ENCODE measurements at regions not wholly inside any gene's neighbourhood (a gene's known extent, or its start where the extent isn't known, plus 50 kb on each side); places are given as distances from the start of the nearest gene placed in this dataset.
"Not testable (repeated sequence)": the region's sequence is repeated elsewhere in the genome, so short reads cannot be mapped to it uniquely, and the experiment has no call there.

DNA sequence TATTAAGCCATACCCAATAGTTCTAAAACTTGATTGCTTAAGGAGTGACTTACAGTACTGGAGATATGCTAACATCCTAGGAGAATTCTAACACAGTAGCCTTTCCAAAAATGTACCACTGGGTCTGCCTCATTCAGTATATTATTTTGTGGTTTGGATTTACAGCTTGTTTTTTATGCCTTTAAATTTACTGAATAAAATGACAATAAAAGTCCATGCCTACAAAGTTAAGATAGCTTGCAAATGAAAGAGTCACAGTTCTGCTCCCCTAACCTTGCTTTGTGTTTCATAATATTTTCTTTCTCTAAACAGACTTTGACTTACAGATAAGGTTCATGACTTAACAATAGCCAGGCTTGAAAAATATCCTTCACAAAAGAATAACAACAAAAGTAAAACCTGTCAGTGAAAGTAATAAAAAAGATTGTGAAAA, 951.1 kb upstream of the NUDT12 start:
- Histone ChIP-seq H3K36me3 (ENCODE audit: control insufficient read depth in 2 of 2, insufficient read depth in 2 of 2, low read length in 2 of 2) (no peaks in the 10 kb centered on the region), H3K27ac (ENCODE audit: low read depth in 2 of 2, low read length in 2 of 2) (no peak overlapping the region), H3K9me3 (ENCODE audit: control insufficient read depth in 2 of 2, low read length in 2 of 2) (peaks cover 0 to 3% of the 10 kb centered on the region in 2 donors), H3K4me1 (ENCODE audit: control insufficient read depth in 2 of 2, insufficient read depth in 2 of 2, low read length in 2 of 2) (peaks cover 0 to 2% of the 10 kb centered on the region in 2 donors), H3K27me3 (ENCODE audit: control insufficient read depth in 2 of 2, insufficient read depth in 2 of 2, low read length in 2 of 2) (no peaks in the 10 kb centered on the region), H3K9ac (ENCODE audit: low read depth in 1 of 2, low read length in 2 of 2) (no peak overlapping the region), H3K4me3 (ENCODE audit: low read length in 2 of 2) (no peak overlapping the region)

DNA sequence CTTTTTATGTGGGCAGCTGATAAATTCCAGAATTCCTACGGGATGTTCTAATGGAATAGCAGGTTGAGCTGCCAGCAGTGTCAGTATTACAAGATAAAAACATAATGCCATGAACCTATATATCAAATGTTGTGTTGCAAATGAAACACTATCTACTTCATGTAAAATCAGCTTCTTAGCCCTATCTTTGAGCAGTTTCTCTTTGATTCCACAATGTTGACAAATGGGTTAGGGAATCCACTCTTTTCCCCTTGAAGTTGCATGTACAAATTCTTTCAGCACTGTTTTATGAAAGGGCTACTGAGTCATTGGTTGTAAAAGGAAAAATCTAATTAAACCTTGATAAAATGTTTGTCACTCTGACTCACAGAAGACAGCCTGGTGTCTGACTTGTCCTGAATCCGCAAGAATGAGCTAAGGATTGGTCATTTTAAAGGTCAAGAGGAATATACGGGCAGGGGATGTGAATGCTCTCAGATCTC, 950.6 kb upstream of the NUDT12 start:
- H3K9ac ChIP-seq (ENCODE audit: low read depth in 1 of 2, low read length in 2 of 2) = no peak overlapping the region
- no peaks in the 10 kb centered on the region for H3K27me3 ChIP-seq (ENCODE audit: control insufficient read depth in 2 of 2, insufficient read depth in 2 of 2, low read length in 2 of 2)
- H3K4me3 ChIP-seq (ENCODE audit: low read length in 2 of 2) = no peak overlapping the region
- no peaks in the 10 kb centered on the region for H3K36me3 ChIP-seq (ENCODE audit: control insufficient read depth in 2 of 2, insufficient read depth in 2 of 2, low read length in 2 of 2)
- H3K4me1 ChIP-seq (ENCODE audit: control insufficient read depth in 2 of 2, insufficient read depth in 2 of 2, low read length in 2 of 2) = peaks cover 0 to 2% of the 10 kb centered on the region in 2 donors
- H3K27ac ChIP-seq (ENCODE audit: low read depth in 2 of 2, low read length in 2 of 2) = no peak overlapping the region
- peaks cover 0 to 3% of the 10 kb centered on the region in 2 donors for H3K9me3 ChIP-seq (ENCODE audit: control insufficient read depth in 2 of 2, low read length in 2 of 2)

DNA sequence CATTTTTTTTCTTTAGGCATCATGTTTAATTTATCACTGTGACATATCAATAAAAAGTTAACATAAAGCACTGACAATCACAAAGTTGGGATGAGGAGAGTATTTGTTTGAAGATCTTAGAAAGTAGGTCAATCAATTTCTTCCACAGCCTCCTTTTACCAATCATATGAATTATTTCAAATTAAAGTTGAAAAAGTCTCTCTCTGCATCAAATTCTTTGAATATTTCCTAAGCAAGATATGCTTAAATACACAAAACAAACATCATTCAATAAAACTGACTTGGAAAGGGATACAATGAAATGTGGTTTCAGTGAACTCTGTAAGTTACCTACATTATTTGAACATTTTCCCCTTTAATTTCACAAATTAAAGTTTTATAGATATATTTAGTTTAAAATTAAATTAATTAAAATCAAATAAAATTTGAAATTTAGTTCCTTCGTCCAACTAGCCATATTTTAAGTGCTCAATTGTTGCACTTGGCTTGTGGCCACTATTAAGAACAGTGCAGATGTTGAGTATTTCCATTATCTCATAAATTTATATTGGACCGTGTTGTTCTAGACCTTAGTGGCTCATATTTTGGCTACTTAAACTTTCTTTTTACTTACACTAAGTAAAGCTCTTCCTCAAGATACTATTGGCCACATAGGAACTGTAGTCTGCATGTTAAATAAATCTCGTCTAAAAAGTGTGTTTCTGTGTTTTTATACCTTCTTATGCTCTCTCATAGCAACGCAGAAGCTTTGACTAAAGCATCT, 949.7 kb upstream of the NUDT12 start:
- Histone ChIP-seq H3K36me3 (ENCODE audit: control insufficient read depth in 2 of 2, insufficient read depth in 2 of 2, low read length in 2 of 2) (no peaks in the 10 kb centered on the region), H3K4me1 (ENCODE audit: control insufficient read depth in 2 of 2, insufficient read depth in 2 of 2, low read length in 2 of 2) (peaks cover 0 to 2% of the 10 kb centered on the region in 2 donors), H3K27ac (ENCODE audit: low read depth in 2 of 2, low read length in 2 of 2) (no peak overlapping the region), H3K27me3 (ENCODE audit: control insufficient read depth in 2 of 2, insufficient read depth in 2 of 2, low read length in 2 of 2) (no peaks in the 10 kb centered on the region), H3K4me3 (ENCODE audit: low read length in 2 of 2) (no peak overlapping the region), H3K9me3 (ENCODE audit: control insufficient read depth in 2 of 2, low read length in 2 of 2) (peaks cover 0 to 3% of the 10 kb centered on the region in 2 donors), H3K9ac (ENCODE audit: low read depth in 1 of 2, low read length in 2 of 2) (no peak overlapping the region)

DNA sequence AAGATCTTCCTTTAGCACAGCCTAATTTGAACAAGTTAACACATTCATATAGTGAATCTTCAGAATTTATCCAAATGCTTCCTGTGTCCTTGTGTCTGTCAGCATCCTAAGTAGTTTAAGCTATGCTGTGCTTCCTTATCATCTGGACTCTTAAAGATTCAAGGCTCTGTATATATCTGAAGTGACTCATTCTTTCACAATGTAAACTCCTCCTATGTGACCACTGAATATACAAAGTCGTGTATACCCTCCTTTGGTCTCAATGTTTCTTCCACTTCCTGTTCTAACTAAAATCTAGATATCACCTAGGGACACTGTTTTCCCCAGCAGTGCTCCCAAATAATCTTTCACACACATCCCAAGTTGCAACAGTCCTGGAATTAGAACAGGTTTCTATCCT, 935.7 kb upstream of the NUDT12 start:
- Histone ChIP-seq H3K4me1 (ENCODE audit: control insufficient read depth in 2 of 2, insufficient read depth in 2 of 2, low read length in 2 of 2) (no peaks in the 10 kb centered on the region), H3K9ac (ENCODE audit: low read depth in 1 of 2, low read length in 2 of 2) (no peak overlapping the region), H3K4me3 (ENCODE audit: low read length in 2 of 2) (no peak overlapping the region), H3K27me3 (ENCODE audit: control insufficient read depth in 2 of 2, insufficient read depth in 2 of 2, low read length in 2 of 2) (no peaks in the 10 kb centered on the region), H3K9me3 (ENCODE audit: control insufficient read depth in 2 of 2, low read length in 2 of 2) (no peaks in the 10 kb centered on the region), H3K27ac (ENCODE audit: low read depth in 2 of 2, low read length in 2 of 2) (no peak overlapping the region), H3K36me3 (ENCODE audit: control insufficient read depth in 2 of 2, insufficient read depth in 2 of 2, low read length in 2 of 2) (no peaks in the 10 kb centered on the region)

DNA sequence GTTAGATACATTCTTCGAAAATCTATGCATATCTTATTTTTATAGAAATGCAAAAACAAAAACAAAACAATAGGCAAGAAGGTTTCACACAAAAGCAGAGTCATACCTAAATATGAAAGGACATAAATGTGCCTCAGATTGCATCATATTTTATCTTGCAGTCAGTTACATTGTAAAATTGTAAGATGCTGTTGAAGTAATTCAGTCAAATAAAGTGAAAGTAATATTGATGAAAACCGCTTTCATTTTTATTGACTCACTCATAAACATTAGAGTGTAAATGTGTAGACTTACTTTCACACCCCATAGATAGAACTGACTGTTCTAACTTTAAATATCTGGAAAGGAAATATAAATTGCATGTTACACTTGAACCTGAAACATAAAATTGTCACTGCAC, 931.5 kb upstream of the NUDT12 start:
- Histone ChIP-seq H3K4me1 (ENCODE audit: control insufficient read depth in 2 of 2, insufficient read depth in 2 of 2, low read length in 2 of 2) (no peaks in the 10 kb centered on the region), H3K4me3 (ENCODE audit: low read length in 2 of 2) (no peak overlapping the region), H3K27me3 (ENCODE audit: control insufficient read depth in 2 of 2, insufficient read depth in 2 of 2, low read length in 2 of 2) (no peaks in the 10 kb centered on the region), H3K9ac (ENCODE audit: low read depth in 1 of 2, low read length in 2 of 2) (no peak overlapping the region), H3K36me3 (ENCODE audit: control insufficient read depth in 2 of 2, insufficient read depth in 2 of 2, low read length in 2 of 2) (no peaks in the 10 kb centered on the region), H3K9me3 (ENCODE audit: control insufficient read depth in 2 of 2, low read length in 2 of 2) (no peaks in the 10 kb centered on the region), H3K27ac (ENCODE audit: low read depth in 2 of 2, low read length in 2 of 2) (no peak overlapping the region)

DNA sequence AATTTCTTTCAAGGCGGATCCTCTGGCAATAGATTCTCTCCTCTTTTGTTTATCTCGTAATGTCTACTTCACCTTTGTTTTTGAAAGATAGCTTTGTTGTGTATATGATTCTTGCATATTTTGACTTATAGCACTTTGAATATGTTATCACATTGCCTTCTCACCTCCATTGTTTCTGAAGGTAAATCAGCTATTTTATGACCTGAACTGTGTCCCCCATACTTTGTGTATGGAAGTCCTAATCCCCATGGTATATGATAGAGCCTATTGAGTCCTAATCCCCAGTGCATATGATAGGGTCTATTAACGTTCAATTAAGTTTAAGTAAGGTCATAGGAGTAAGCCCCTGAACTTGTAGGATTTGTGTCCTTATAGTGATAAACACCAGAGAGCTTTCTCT, 910.2 kb upstream of the NUDT12 start:
- H3K36me3 ChIP-seq (ENCODE audit: control insufficient read depth in 2 of 2, insufficient read depth in 2 of 2, low read length in 2 of 2) = no peaks in the 10 kb centered on the region
- no peak overlapping the region for H3K4me3 ChIP-seq (ENCODE audit: low read length in 2 of 2)
- H3K4me1 ChIP-seq (ENCODE audit: control insufficient read depth in 2 of 2, insufficient read depth in 2 of 2, low read length in 2 of 2) = no peaks in the 10 kb centered on the region
- H3K9me3 ChIP-seq (ENCODE audit: control insufficient read depth in 2 of 2, low read length in 2 of 2) = peaks cover 0 to 3% of the 10 kb centered on the region in 2 donors
- no peak overlapping the region for H3K9ac ChIP-seq (ENCODE audit: low read depth in 1 of 2, low read length in 2 of 2)
- H3K27ac ChIP-seq (ENCODE audit: low read depth in 2 of 2, low read length in 2 of 2) = no peak overlapping the region
- no peaks in the 10 kb centered on the region for H3K27me3 ChIP-seq (ENCODE audit: control insufficient read depth in 2 of 2, insufficient read depth in 2 of 2, low read length in 2 of 2)

DNA sequence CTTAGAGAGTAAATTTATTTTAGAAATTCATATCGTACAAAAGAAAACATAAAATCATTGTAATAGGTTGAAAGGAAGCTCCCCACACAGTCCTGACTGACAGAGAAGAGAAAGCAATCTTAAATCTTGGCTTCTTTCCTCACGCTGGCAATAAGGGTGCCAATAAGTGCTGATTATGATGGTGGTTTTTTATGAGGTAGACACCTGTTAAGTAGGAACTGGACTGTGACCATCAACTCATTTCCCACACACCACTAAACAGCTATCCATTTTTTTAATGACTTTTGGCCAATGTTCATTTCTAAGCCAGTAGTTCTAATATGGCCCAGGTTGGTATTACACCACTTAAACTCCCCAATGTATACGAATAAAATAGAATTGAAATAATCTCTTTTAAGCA, 893.5 kb upstream of the NUDT12 start:
- Histone ChIP-seq H3K9me3 (ENCODE audit: control insufficient read depth in 2 of 2, low read length in 2 of 2) (no peaks in the 10 kb centered on the region), H3K36me3 (ENCODE audit: control insufficient read depth in 2 of 2, insufficient read depth in 2 of 2, low read length in 2 of 2) (no peaks in the 10 kb centered on the region), H3K27ac (ENCODE audit: low read depth in 2 of 2, low read length in 2 of 2) (no peak overlapping the region), H3K27me3 (ENCODE audit: control insufficient read depth in 2 of 2, insufficient read depth in 2 of 2, low read length in 2 of 2) (no peaks in the 10 kb centered on the region), H3K4me3 (ENCODE audit: low read length in 2 of 2) (no peak overlapping the region), H3K9ac (ENCODE audit: low read depth in 1 of 2, low read length in 2 of 2) (no peak overlapping the region), H3K4me1 (ENCODE audit: control insufficient read depth in 2 of 2, insufficient read depth in 2 of 2, low read length in 2 of 2) (no peaks in the 10 kb centered on the region)

DNA sequence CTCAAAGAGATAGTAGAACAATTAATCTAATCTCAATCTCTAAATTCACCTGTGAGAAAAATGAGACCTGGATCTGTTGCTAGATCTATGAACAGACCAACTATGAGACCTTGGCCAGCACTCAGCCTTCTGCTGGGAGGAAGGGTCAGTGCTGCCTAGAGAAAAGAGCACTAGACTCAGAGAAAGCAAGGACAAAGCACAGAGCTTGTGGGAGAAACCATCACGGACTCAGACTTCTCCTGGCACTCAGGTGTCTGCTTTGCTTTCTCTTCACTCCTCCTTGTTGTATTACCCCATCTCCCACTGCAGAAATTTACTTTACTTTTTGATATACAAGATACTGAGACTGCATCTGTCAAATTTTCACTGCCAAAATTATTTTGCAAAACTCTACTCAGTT, 890.0 kb upstream of the NUDT12 start:
- H3K27me3 ChIP-seq (ENCODE audit: control insufficient read depth in 2 of 2, insufficient read depth in 2 of 2, low read length in 2 of 2) = no peaks in the 10 kb centered on the region
- H3K4me3 ChIP-seq (ENCODE audit: low read length in 2 of 2) = no peak overlapping the region
- no peak overlapping the region for H3K9ac ChIP-seq (ENCODE audit: low read depth in 1 of 2, low read length in 2 of 2)
- H3K36me3 ChIP-seq (ENCODE audit: control insufficient read depth in 2 of 2, insufficient read depth in 2 of 2, low read length in 2 of 2) = no peaks in the 10 kb centered on the region
- H3K4me1 ChIP-seq (ENCODE audit: control insufficient read depth in 2 of 2, insufficient read depth in 2 of 2, low read length in 2 of 2) = no peaks in the 10 kb centered on the region
- no peaks in the 10 kb centered on the region for H3K9me3 ChIP-seq (ENCODE audit: control insufficient read depth in 2 of 2, low read length in 2 of 2)
- no peak overlapping the region for H3K27ac ChIP-seq (ENCODE audit: low read depth in 2 of 2, low read length in 2 of 2)

DNA sequence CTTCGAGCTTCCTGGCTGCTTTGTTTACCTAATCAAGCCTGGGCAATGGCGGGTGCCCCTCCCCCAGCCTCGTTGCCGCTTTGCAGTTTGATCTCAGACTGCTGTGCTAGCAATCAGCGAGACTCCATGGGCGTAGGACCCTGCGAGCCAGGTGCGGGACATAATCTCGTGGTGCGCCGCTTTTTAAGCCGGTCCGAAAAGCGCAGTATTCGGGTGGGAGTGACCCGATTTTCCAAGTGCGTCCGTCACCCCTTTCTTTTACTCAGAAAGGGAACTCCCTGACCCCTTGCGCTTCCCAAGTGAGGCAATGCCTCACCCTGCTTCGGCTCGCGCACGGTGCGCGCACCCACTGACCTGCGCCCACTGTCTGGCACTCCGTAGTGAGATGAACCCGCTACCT, 889.3 kb upstream of the NUDT12 start:
- H3K9ac ChIP-seq (ENCODE audit: low read depth in 1 of 2, low read length in 2 of 2); H3K4me1 ChIP-seq (ENCODE audit: control insufficient read depth in 2 of 2, insufficient read depth in 2 of 2, low read length in 2 of 2); H3K27me3 ChIP-seq (ENCODE audit: control insufficient read depth in 2 of 2, insufficient read depth in 2 of 2, low read length in 2 of 2); H3K9me3 ChIP-seq (ENCODE audit: control insufficient read depth in 2 of 2, low read length in 2 of 2); H3K4me3 ChIP-seq (ENCODE audit: low read length in 2 of 2); H3K27ac ChIP-seq (ENCODE audit: low read depth in 2 of 2, low read length in 2 of 2); H3K36me3 ChIP-seq (ENCODE audit: control insufficient read depth in 2 of 2, insufficient read depth in 2 of 2, low read length in 2 of 2): not testable (repeated sequence)

DNA sequence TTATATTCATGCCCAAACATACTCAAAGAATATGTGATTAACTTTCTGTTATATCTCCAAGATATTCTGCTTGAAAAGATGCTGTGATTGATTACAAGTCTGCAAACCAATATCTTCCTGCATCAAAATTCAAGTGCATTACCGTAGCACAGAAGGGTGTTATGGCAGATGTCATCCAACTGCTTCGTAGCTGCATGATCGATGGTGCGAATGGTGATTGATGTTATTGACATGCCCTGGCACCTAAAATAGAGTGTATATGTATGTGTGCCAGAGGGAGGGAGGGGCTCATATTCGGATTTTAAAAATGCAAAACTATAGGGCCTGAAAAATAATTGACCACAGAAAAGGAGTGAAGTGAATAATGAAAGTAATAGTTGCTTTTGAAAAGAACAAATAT, 882.1 kb upstream of the NUDT12 start:
- Histone ChIP-seq H3K4me1 (ENCODE audit: control insufficient read depth in 2 of 2, insufficient read depth in 2 of 2, low read length in 2 of 2) (no peaks in the 10 kb centered on the region), H3K36me3 (ENCODE audit: control insufficient read depth in 2 of 2, insufficient read depth in 2 of 2, low read length in 2 of 2) (no peaks in the 10 kb centered on the region), H3K27ac (ENCODE audit: low read depth in 2 of 2, low read length in 2 of 2) (no peak overlapping the region), H3K27me3 (ENCODE audit: control insufficient read depth in 2 of 2, insufficient read depth in 2 of 2, low read length in 2 of 2) (no peaks in the 10 kb centered on the region), H3K4me3 (ENCODE audit: low read length in 2 of 2) (no peak overlapping the region), H3K9ac (ENCODE audit: low read depth in 1 of 2, low read length in 2 of 2) (no peak overlapping the region), H3K9me3 (ENCODE audit: control insufficient read depth in 2 of 2, low read length in 2 of 2) (no peaks in the 10 kb centered on the region)
